GM21515 (cell line): ENCODE measurements at regions not wholly inside any gene's neighbourhood (a gene's known extent, or its start where the extent isn't known, plus 50 kb on each side); places are given as distances from the start of the nearest gene placed in this dataset.

Experiments
- ATAC-seq: cut with Tn5 transposase; IDR thresholded peaks from one replicate; pipeline ENCODE4 v1.9.1; 2021; ENCODE audit not compliant: unreplicated experiment

DNA sequence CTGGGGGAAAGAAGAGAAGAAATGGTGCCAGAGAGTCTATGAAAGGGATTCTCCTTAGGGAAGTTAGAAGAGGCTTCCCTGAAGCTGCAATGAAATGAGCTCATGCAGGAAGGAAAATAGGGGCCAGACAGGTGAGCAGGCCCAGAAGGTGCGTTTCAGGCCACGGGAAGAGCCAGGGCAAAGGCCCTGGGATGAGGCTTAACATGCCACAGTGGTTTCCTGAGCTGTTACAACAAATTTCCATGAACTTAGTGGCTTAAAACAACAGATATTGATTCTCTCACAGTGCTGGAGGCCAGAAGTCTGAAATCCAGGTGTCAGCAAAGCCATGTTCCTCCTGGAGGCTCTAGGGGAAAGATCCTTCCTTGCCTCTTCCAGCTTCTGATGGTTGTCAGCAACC, 167.9 kb downstream of the TFAP2C start:
- ATAC-seq, result no peak

DNA sequence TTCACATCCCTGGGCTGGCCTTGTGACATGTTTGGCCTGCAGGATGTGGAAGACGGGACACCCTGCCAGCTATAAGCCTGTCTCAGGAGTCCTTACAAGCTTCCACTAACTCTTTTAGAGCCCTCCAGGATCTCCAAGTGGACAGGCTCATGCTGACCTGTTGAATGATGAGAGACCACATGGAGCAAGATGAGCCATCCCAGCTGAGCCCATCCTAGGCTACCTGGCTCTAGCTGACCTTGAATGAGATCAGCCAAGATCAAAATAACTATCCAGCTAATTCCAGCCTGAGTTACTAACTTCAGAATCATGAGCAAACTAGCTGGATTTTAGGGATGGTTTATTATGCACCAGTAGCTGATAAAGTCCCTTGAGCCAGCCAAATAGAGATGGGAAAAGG, 169.5 kb downstream of the TFAP2C start:
- ATAC-seq, result no peak

DNA sequence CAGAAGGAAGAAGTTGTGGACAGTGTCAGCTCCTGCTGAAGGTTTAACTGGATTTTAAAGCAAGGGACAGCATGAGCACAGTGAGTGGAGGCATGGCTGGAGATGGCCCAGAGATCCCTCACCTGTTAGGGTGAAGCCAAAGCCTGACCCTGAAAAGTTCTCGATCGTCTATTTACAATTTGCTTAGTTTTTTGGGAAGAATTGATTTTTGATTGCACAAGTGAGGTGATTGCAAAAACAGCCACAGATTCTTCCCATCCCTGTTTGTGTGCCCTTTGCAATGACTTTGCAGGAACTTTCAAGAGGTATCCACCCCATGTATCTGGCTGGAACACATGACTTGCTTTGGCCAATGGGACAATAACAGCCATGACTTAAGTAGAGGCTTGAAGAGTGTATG, 170.1 kb downstream of the TFAP2C start:
- no peak for ATAC-seq

DNA sequence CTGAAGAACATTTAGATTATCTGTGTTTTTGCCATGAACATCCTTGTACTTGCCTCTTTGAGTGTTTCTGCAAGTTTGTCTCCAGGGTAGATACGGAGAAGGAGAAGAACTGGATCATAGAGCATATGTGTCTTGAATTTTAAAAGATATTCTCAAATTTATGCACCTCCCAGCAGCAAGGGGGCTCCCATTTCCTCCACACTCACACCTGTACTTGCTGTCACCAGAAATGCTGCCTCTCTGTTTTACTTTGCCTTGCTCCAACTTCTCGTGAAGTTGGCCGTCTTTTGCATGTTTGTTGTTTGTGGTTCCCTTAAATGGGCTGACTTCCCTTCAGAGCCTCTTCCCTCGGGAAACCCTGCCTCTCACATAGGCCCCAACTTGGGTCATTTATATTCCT, 171.0 kb downstream of the TFAP2C start:
- no peak for ATAC-seq

DNA sequence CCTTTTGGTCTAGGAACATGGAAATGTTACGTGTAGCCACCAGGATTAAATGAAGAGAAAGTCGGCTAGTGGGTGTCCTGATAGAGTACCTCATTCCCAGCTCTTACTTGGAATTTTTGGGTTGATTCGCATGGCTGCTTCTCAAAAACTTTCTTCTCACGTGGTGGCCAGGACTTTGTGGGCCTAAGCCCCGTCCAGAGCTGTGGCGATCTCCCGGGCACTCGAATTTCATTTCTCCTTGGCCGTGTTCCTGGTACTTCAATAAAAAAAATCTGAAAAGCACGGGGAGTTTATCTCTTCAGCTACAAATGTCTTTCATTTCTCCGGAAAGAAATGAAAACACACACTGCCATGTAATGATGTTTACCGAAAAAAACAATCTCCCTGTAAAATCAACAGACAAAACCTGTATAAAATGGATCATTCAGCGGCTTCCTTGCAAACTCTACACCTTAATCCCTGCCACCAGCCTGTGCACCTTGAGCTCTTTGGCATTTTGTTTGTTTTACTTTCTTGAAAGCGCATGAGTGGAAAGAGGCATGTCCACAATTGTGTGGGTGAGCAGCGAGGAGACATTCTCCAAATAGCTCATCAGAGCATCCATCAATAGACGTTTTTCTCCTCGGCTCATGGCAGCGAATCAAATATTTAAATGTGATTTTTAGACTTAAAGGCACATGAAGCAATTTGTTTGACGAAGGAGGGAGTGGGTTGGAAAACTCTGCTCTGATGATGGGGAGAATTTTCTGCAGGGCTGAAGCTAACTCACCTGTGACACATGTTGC, 173.1 kb downstream of the TFAP2C start:
- no peak for ATAC-seq

DNA sequence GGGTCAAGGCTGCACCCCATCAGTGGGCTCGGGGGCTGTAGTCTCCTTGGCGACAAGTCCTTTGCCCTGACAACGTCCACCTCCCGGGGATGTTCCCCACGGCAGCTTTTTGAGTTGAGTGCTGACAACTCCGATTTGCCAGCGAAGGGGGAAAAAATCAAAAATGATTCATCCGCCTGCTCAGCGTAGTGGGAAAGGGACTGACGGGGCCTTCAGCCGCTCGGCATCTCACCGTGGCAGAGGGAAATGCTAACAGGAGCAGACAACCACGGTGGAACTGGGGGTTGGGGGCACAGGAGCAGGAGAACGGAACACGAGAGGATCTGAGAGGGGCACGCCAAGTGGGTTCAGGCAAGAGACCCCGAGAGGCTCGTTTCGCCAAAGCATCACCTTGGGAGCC, 173.7 kb downstream of the TFAP2C start:
- no peak for ATAC-seq

DNA sequence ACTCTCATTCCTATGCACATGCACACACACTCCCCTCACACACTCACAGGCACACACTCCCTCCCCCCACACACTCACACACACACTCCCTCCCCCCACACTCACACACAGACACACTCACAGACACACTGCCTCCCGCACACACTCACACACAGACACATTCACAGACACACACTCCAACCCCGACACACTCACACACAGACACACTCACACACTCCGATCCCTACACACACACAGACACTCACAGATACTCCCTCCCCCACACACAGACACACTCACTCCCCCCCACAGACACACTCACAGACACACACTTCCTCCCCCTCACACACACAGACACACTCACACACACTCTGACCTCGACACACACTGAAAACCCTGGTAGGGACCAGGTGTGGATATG, 176.2 kb downstream of the TFAP2C start:
- ATAC-seq, result no peak

DNA sequence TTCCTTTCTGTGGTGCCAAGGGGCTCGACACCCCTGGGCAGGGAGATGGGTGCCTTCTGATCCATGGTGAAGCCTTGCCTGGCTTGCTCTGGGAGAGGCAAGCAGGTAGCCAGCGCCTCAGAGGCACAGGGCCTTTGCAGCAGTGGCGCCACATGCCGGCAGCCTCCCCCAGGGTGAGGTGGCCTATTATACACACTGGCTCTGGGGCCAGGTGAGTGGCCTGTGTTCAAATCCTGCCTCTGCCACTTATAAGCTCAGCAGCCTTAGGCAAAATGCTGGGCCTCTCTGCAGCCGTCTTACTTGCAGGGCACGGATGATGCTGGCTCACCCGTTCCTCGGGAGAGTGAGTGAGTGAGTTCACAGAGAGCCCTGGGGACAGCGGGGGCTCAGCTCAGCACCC, 176.9 kb downstream of the TFAP2C start:
- no peak for ATAC-seq

DNA sequence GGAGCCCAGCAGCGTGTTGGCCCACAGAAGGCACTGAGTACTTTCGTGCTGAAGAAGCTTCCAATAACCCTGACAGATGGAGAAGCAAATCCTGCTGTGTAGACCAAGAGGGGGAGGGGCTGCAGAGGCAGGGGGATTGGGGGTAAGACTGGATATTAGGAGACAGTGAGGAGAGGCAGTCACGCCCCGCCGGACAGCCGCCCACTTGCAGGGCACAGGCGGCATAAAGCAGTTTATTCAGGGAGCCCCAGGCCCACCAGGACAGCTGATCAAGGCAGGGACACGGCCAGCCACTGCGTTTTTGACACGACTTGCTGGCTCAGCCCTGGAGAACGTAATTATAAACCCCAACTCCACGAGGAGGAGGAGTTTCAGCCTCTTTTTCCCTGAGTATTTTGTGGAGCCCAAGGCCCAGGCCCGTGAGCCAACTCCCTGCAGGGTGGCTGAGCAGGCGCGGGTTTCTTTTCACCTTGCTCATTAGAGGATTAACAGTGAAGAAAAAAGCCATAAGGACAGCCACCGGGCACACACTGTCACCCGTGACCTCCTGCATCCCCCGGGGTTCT, 177.9 kb downstream of the TFAP2C start:
- no peak for ATAC-seq

DNA sequence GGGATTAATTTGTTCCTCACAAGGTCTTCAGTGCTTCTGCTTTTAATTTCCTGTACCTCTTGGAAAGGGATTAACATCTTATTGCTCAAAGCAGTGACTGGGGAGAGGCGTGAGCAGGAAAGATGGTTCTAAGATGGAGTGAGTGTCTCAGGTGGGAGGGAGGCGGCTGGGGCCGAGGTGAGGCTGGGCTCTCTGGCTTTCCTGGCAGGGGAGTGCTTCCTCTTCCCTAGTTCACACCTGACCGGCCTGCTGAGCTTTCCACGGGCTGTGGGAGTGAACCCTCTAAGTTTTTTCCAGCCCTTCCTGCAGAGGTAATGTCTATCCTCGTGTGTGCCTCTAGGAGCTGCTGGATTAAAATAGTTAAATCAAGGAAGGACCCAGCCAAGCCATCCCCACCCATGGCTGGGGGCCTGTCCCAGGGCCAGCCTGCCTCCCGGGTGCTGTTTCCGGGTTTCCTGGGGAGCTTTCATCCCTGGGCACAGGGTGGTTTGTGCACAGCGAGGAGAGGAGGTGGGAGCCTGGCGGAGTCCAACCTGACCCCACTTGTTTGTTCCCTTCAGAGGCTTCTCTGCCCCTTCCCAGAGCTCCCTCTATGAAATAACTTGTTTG, 179.1 kb downstream of the TFAP2C start:
- ATAC-seq, result no peak

DNA sequence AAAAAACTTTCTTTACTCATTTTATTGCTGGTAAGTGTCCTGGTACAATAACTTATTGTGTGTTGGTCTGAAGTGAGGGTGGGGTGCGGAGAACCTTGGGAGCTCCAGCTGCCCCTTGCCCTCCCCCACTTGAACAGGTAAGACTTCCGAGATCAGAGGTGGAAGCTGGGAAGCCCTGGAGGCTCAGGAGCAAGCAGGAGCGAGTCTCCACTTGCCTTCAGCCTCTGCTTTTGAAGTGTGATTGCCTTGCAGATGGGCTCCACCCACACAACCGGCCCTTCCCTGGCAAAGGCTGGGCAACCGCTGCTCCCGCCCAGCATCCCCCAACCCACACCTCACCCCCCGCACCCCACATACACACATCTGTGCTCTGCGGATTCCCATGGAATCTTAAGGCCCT, 179.6 kb downstream of the TFAP2C start:
- no peak for ATAC-seq

DNA sequence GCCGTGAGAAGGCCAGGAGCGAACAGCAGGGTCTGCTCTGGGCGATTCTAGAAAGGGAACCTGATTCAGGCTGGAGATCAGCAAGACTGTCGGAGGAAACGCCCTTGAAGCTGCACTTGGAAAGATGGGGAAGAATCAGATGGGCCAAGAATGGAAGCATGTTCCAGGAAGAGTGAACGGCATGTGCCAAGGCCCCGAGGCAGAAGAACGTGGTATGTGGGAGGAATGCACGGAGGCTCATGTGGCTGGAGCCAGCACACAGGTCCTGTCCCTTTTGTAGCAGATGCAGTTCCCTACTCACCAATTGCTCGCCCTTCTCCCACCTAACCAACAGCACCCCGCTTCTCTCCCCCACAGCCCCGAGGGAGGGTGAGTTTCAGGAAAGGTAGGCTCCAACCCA, 180.6 kb downstream of the TFAP2C start:
- ATAC-seq, result no peak

DNA sequence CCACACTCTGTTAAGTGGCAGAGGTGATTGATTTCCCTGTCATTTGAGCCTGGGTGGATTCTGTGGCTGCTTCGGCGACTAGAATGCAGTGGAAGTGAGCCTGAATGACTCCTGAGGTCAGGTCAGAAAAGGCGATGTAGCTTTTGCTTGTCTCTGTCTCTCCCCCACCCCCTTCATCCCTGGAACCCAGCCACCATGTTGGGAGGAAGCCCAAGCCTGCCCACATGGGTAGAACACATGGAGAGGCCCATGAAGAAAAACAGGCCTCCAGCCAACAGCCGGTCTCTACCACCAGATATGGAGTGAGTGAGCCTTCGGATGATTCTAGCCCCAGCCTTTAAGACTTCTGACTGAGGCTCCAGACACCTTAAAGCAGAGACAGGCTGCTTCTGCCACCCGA, 181.0 kb downstream of the TFAP2C start:
- no peak for ATAC-seq

DNA sequence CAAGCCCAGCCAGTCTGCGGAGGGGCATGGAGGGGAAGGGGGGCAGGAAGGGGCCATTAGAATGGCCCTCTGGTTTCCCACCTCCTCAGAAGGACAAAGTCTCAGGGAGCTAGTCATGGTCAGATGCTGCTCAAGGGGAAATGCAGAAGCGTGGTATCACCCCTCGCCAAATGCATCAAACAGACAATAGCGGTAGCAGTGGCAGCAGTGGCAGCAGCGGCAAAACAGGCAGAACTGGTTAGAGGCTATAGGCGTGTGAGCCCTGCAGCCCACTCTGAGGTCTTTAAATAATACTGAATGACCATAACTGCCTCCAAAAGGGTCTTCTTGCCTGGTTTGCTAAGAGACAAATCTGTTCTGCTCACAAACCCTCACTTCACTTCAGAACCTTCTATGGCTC, 186.7 kb downstream of the TFAP2C start:
- ATAC-seq, result no peak

DNA sequence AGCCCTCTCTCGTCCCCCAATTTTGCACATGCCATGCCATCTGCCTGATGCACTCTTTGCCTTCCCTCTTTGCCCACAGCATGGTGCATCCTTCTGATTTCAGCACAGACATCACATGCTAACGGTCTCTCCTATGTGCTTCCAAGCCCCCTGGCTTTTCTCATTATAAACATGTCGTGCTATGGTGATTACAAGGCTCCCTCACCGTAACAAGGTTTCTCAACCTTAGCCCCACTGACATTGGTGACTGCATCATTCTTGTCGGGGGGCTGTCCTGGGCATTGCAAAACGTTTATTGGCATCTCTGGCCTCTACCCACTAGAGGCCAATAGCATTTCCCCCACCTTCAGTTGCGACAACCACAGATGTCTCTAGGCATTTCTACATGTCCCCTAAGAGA, 187.2 kb downstream of the TFAP2C start:
- ATAC-seq, result no peak

DNA sequence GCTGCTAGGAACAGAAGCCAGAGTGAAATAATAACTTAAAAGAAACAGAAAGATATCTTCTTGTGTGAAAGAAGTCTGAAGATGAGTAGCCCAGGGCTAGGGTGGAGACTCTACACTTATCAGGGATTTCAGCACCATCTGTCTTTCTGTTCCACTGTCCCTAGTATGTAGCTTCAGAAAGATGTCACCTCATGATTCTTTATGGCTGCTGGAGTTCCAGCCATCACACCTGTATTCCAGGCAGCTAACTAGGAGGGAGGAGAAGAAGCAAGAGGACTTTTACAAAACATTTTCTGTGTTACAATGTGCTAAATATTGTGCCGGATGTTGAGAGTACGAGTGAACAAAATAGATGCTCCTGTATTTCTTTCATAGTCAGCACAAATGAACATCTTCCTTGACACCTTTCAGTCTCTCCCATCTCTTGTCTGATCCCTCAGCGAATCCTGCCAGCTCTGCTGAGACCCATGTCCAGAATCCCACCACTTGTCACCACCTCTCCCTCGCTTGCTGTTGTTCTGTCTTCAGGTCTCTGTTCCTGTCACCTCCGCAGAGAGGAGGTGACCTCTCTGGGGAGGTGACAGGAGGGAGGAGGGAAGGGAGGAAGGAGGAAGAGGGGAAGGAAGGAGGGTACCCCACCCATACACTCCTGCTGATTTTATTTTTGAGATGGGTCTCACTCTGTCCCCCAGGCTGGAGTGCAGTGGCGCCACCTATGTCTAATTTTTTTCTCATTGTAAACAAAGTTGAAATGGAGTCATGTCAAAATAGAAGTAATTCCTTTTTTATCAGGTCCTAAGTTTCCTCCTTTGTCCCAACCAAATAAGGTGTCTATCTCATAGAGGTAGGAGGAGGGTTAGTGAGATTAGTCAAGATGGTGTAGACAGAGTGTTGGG, 188.9 kb downstream of the TFAP2C start:
- no peak for ATAC-seq

DNA sequence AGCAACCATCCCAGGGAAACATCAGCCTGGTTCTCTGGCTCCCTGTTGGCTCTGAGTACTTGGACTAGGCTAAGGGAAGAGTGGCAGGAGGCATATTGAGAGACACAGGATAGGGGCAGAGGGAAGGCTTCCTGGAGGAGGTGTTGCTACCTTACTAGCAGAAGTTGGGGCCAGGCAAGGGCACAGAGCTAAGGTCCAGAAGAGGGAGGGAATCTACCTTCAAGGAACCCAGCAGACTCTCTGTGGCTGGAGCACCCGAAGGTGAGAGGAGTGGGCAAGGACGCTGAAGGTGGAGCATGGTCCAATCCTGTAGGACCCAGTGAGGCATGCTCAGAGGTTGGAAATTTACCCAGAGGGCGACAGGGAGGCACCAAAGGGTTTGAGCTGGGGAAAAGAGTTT, 191.9 kb downstream of the TFAP2C start:
- no peak for ATAC-seq

DNA sequence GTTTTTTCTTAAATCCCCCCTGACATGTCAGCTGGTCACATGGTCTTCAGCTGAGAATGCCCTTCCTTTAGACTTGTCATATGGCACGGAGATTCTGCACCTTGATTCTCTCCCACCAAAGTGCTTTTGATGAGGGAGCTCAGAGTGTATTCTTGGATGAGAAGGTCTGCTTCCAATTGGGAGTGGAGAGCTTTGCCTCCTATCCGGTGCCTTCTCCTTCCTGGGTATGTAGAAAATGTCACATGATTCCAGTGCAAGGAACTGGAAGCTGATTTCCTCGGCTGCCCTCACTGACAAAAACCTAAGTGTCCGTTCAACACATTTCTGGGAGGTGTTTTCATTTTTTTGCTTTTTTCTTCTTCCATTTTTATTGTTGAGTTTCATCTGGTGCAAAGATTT, 197.2 kb downstream of the TFAP2C start:
- no peak for ATAC-seq

DNA sequence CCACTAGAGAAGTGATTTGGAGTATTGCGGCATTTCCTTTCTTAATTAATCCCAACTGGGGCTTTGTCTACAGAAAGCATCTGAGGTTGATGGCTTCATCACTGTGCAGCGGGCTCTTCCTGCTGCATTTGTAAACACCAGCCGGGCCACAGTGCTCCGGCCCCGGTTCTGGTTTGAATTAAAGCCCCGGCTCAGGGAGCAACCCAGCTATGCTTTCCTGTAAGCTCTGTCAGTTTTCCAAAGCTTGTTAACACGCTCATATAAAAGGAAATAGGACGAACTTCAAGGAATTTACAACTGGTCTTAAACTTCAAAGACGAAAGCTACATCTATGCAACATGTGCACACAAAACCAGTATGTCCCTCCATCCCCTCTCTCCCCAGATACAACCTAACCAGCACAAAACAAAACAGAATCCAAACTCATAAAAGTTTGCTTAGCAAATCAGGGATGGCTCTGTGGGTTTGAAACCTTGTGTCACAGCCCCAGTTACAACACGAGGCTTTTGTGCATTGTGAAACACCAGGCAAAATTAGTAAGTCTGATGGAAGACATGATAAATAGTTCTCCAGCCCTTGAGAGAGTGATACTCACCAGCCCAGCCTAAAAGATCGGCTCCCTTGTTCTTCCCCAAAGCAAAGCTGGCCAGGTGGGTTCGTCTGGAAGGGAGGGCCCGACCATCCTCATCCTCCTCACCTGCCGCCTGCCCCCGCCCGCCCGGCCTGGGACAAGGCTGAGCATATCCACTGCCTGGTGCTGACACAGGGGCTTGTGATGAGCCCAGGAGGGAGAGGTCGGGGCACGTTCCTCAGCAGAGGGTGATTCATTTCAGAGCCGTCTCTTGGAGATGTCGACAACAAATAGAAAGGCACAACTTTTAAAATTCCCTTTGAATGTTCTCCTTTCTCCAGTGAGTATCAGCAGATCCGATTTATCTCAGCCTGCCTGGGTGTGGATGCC, 197.9 kb downstream of the TFAP2C start:
- no peak for ATAC-seq

DNA sequence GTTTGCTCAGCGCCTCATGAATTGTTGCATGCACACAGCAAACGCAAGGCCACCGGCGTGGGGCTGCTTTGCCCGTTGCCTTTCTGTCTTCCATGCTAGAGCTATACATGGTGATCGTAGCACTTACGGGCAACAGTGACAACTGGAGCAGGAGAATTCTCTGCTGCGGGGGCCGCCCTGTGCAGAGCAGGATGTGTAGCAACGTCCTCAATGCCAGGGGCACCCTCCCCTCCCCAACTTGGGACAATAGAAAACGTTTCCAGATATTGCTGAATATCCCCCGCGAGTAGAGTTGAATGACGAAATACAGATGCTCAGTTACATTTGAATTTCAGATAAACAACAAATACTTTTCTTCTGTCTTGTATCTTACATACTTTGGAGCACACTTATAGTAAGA, 198.7 kb downstream of the TFAP2C start:
- no peak for ATAC-seq

DNA sequence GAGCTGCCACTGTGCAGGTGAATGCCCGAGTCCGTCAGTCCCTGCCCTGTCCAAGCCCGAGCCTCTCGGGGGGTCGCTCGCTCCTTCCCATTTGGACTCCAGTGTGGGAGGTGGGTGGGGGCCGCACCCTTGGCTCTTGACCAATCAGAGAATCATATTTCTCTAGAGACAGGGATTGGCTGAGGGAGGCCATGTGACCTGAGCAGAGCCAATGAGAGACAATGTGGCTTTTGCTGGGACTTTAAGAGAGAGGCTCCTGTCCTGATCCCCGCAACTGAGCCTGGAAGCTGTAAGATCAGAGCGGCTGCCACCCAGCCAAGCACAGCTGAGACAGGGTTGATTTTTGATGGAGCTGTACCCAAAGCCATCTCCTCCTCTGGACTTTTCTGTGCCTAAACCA, 199.3 kb downstream of the TFAP2C start:
- no peak for ATAC-seq
